ENCODE measurements at regions not wholly inside any gene's neighbourhood (a gene's known extent, or its start where the extent isn't known, plus 50 kb on each side); places are given as distances from the start of the nearest gene placed in this dataset.

DNA sequence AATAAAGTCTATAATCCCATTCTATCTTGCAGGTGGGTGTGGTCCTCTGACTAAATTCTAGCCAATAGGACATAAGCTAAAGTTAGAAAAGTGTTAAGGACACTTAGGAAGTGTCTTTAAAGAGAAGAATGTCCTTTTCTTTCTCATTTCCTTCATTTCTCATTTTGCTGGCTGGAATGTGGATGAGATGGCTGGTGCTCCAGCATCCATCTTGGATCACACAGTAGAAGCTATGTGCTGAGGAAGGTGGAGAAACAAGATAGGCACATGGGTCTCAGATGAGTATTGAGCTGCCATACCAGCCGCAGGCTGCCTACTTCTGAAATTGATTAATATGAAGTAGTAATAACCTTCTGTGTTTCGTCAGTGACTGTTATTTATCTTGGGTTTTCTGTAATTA is 289.0 kb downstream of the LRFN2 start:
- TF ChIP-seq, protein P1, sequence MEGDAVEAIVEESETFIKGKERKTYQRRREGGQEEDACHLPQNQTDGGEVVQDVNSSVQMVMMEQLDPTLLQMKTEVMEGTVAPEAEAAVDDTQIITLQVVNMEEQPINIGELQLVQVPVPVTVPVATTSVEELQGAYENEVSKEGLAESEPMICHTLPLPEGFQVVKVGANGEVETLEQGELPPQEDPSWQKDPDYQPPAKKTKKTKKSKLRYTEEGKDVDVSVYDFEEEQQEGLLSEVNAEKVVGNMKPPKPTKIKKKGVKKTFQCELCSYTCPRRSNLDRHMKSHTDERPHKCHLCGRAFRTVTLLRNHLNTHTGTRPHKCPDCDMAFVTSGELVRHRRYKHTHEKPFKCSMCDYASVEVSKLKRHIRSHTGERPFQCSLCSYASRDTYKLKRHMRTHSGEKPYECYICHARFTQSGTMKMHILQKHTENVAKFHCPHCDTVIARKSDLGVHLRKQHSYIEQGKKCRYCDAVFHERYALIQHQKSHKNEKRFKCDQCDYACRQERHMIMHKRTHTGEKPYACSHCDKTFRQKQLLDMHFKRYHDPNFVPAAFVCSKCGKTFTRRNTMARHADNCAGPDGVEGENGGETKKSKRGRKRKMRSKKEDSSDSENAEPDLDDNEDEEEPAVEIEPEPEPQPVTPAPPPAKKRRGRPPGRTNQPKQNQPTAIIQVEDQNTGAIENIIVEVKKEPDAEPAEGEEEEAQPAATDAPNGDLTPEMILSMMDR (IDR thresholded peaks at IDR 0.05; ENCODE audit: poor library complexity): no peak
- no peak for TF ChIP-seq EZH2 (IDR thresholded peaks at IDR 0.05; ENCODE audit: borderline replicate concordance)
